LHCN-M2 (cell line): ENCODE measurements at regions not wholly inside any gene's neighbourhood (a gene's known extent, or its start where the extent isn't known, plus 50 kb on each side); places are given as distances from the start of the nearest gene placed in this dataset.

ENCODE experiments used
- DNase-seq: peaks from one replicate; pipeline ENCODE4 v3.0.0-alpha.2; 2012; ENCODE audit warnings: low read depth

GRCh38 chr2:118290411-118291250 lies 202.4 kb downstream of the INSIG2 start:
- no peak for DNase-seq

- DNase-seq = no peak
Observed at GRCh38 chr2:118279005-118279404, 190.7 kb downstream of the INSIG2 start.

GRCh38 chr2:118278046-118278445 lies 189.8 kb downstream of the INSIG2 start:
- no peak for DNase-seq

- no peak for DNase-seq
Observed at GRCh38 chr2:118274841-118275510, 186.7 kb downstream of the INSIG2 start.

- no peak for DNase-seq
Observed at GRCh38 chr2:118272391-118272790, 184.1 kb downstream of the INSIG2 start.

- no peak for DNase-seq
Observed at GRCh38 chr2:118269408-118270051, 181.3 kb downstream of the INSIG2 start.

GRCh38 chr2:118268268-118268667 lies 180.0 kb downstream of the INSIG2 start:
- DNase-seq = no peak

GRCh38 chr2:118265873-118266455 lies 177.7 kb downstream of the INSIG2 start:
- no peak for DNase-seq

GRCh38 chr2:118264232-118264990 lies 176.1 kb downstream of the INSIG2 start:
- no peak for DNase-seq

- DNase-seq = no peak
Observed at GRCh38 chr2:118257696-118258095, 169.4 kb downstream of the INSIG2 start.

GRCh38 chr2:118255771-118256372 lies 167.6 kb downstream of the INSIG2 start:
- no peak for DNase-seq

GRCh38 chr2:118255301-118255700 lies 167.0 kb downstream of the INSIG2 start:
- no peak for DNase-seq

GRCh38 chr2:118254116-118254515 lies 165.8 kb downstream of the INSIG2 start:
- no peak for DNase-seq

- DNase-seq = no peak
Observed at GRCh38 chr2:118251427-118251826, 163.2 kb downstream of the INSIG2 start.

- no peak for DNase-seq
Observed at GRCh38 chr2:118250463-118250862, 162.2 kb downstream of the INSIG2 start.

- no peak for DNase-seq
Observed at GRCh38 chr2:118250001-118250400, 161.7 kb downstream of the INSIG2 start.

- DNase-seq = no peak
Observed at GRCh38 chr2:118249531-118249930, 161.3 kb downstream of the INSIG2 start.

GRCh38 chr2:118246726-118247125 lies 158.5 kb downstream of the INSIG2 start:
- DNase-seq = no peak

GRCh38 chr2:118246079-118246478 lies 157.8 kb downstream of the INSIG2 start:
- DNase-seq = no peak

GRCh38 chr2:118244686-118245085 lies 156.4 kb downstream of the INSIG2 start:
- DNase-seq = no peak

GRCh38 chr2:118243031-118243430 lies 154.8 kb downstream of the INSIG2 start:
- no peak for DNase-seq
